ENCODE measurements at regions not wholly inside any gene's neighbourhood (a gene's known extent, or its start where the extent isn't known, plus 50 kb on each side); places are given as distances from the start of the nearest gene placed in this dataset.

DNA sequence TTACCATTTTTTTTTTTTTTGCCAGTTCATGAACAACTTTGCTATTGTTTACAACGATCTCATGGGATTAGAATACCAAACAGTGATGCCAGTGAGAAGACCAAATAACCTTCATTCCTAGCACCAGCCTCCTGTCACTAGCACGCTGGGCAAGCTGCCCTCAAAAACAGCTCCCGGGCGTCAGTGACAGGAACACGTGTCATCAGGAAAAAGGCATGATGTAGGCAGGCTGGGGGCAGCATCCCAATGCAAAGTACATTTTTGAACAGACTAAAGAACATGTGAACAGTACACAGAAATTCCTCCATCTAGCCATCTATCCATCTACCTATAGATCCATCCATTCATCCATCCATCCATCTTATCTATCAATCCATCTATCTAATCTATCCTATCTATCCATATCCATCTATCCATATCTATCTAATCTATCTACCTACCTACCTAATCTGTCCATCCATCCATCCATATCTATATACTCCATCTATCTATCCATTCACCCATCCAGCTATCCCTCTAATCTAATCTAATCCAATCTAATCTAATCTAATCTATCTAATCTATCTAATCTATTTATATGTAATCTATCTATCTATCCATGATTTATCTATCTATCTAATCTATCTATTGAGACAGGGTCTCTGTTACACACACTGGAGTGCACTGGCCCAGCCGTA is 378.5 kb downstream of the SHANK2 start:
- Histone ChIP-seq H3K27me3 (ENCODE audit: control insufficient read depth in 4 of 4, insufficient read depth in 4 of 4, low read length in 3 of 4) (no peaks in the 10 kb centered on the region), H3K4me3 (ENCODE audit: low read depth in 1 of 3, low read length in 3 of 3) (no peak overlapping the region), H3K36me3 (ENCODE audit: control insufficient read depth in 4 of 4, insufficient read depth in 3 of 4, low read depth in 1 of 4, low read length in 3 of 4) (no peaks in the 10 kb centered on the region), H3K9me3 (ENCODE audit: control insufficient read depth in 4 of 4, low read length in 3 of 4) (no peaks in the 10 kb centered on the region), H3K9ac (ENCODE audit: low read depth in 1 of 2, low read length in 2 of 2) (no peak overlapping the region), H3K27ac (ENCODE audit: low read depth in 1 of 2, low read length in 2 of 2) (no peak overlapping the region), H3K4me1 (ENCODE audit: control insufficient read depth in 4 of 4, insufficient read depth in 4 of 4, low read length in 3 of 4) (no peaks in the 10 kb centered on the region)
- TF ChIP-seq HNF4G (IDR thresholded peaks at IDR 0.05), result no peak
- TF ChIP-seq NR2F2 (IDR thresholded peaks at IDR 0.05), result no peak
- TF ChIP-seq, protein P1, sequence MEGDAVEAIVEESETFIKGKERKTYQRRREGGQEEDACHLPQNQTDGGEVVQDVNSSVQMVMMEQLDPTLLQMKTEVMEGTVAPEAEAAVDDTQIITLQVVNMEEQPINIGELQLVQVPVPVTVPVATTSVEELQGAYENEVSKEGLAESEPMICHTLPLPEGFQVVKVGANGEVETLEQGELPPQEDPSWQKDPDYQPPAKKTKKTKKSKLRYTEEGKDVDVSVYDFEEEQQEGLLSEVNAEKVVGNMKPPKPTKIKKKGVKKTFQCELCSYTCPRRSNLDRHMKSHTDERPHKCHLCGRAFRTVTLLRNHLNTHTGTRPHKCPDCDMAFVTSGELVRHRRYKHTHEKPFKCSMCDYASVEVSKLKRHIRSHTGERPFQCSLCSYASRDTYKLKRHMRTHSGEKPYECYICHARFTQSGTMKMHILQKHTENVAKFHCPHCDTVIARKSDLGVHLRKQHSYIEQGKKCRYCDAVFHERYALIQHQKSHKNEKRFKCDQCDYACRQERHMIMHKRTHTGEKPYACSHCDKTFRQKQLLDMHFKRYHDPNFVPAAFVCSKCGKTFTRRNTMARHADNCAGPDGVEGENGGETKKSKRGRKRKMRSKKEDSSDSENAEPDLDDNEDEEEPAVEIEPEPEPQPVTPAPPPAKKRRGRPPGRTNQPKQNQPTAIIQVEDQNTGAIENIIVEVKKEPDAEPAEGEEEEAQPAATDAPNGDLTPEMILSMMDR (IDR thresholded peaks at IDR 0.05; ENCODE audit: low read depth, low read length, missing input control), result no peak
- no peak for TF ChIP-seq YY1 (IDR thresholded peaks at IDR 0.05)
- TF ChIP-seq, protein P2, sequence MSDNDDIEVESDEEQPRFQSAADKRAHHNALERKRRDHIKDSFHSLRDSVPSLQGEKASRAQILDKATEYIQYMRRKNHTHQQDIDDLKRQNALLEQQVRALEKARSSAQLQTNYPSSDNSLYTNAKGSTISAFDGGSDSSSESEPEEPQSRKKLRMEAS (IDR thresholded peaks at IDR 0.05), result no peak
- no peak for TF ChIP-seq GABPA (IDR thresholded peaks at IDR 0.05 in 1 of 2, conservative IDR thresholded peaks at IDR 0.05 in 1 of 2)
- TF ChIP-seq SP1 (IDR thresholded peaks at IDR 0.05), result no peak
- 86% methylated on average over 6 of the region's 6 CpGs for WGBS
- no peak for DNase-seq (ENCODE audit: low spot score)

DNA sequence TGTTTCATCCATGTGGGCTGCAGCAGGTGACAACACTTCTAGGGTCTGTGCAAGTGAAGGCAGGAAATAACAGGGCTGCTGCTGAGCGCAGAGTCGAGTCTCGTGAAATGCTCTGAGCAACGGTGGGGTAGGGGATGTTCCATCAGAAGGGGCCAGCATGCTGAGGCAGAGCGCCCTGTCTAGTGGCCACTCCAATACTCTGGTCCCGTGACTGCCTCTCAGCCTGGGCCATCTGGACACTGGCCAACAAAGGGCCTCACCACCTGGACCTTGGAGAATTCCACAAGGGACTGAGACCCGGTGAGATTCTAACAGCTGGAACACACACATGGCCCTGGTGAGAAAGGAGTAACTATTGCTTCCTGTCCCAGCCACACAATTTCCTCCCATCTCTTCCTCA is 375.7 kb downstream of the SHANK2 start:
- TF ChIP-seq NR2F2 (IDR thresholded peaks at IDR 0.05), result no peak
- TF ChIP-seq, protein P3, sequence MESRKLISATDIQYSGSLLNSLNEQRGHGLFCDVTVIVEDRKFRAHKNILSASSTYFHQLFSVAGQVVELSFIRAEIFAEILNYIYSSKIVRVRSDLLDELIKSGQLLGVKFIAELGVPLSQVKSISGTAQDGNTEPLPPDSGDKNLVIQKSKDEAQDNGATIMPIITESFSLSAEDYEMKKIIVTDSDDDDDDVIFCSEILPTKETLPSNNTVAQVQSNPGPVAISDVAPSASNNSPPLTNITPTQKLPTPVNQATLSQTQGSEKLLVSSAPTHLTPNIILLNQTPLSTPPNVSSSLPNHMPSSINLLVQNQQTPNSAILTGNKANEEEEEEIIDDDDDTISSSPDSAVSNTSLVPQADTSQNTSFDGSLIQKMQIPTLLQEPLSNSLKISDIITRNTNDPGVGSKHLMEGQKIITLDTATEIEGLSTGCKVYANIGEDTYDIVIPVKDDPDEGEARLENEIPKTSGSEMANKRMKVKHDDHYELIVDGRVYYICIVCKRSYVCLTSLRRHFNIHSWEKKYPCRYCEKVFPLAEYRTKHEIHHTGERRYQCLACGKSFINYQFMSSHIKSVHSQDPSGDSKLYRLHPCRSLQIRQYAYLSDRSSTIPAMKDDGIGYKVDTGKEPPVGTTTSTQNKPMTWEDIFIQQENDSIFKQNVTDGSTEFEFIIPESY (IDR thresholded peaks at IDR 0.05), result no peak
- H3K27me3 ChIP-seq (ENCODE audit: control insufficient read depth in 4 of 4, insufficient read depth in 4 of 4, low read length in 3 of 4), result no peaks in the 10 kb centered on the region
- H3K4me1 ChIP-seq (ENCODE audit: control insufficient read depth in 4 of 4, insufficient read depth in 4 of 4, low read length in 3 of 4), result no peaks in the 10 kb centered on the region
- 76% methylated on average over 7 of the region's 7 CpGs for WGBS
- H3K27ac ChIP-seq (ENCODE audit: low read depth in 1 of 2, low read length in 2 of 2), result no peak overlapping the region
- DNase-seq (ENCODE audit: low spot score), result no peak
- no peaks in the 10 kb centered on the region for H3K9me3 ChIP-seq (ENCODE audit: control insufficient read depth in 4 of 4, low read length in 3 of 4)
- H3K36me3 ChIP-seq (ENCODE audit: control insufficient read depth in 4 of 4, insufficient read depth in 3 of 4, low read depth in 1 of 4, low read length in 3 of 4), result peaks cover 0 to 3% (median 0%) of the 10 kb centered on the region in 4 donors
- no peak overlapping the region for H3K4me3 ChIP-seq (ENCODE audit: low read depth in 1 of 3, low read length in 3 of 3)
- no peak overlapping the region for H3K9ac ChIP-seq (ENCODE audit: low read depth in 1 of 2, low read length in 2 of 2)

DNA sequence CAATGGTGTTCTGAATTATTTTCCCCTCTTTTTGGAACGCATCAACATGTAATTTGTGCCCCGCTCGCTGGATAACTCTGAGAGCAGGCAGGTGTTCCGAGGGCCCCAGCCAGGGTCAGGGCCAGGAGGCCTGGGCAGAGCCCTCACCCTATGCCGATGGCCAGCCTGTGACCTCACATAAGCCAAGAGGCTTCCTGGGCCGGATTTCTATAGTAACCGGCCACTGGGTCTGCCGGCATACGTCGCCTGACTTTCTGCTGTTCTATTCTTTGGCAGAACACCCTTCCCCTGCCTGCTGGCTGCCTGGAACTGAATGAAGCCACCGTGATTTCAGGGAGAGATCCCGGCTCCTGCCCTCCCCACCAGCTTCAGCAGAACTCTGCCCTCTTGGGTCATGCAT is 375.2 kb downstream of the SHANK2 start:
- Histone ChIP-seq H3K4me3 (ENCODE audit: low read depth in 1 of 3, low read length in 3 of 3) (no peak overlapping the region), H3K36me3 (ENCODE audit: control insufficient read depth in 4 of 4, insufficient read depth in 3 of 4, low read depth in 1 of 4, low read length in 3 of 4) (peaks cover 0 to 3% (median 0%) of the 10 kb centered on the region in 4 donors), H3K27me3 (ENCODE audit: control insufficient read depth in 4 of 4, insufficient read depth in 4 of 4, low read length in 3 of 4) (no peaks in the 10 kb centered on the region), H3K9ac (ENCODE audit: low read depth in 1 of 2, low read length in 2 of 2) (no peak overlapping the region), H3K27ac (ENCODE audit: low read depth in 1 of 2, low read length in 2 of 2) (no peak overlapping the region), H3K9me3 (ENCODE audit: control insufficient read depth in 4 of 4, low read length in 3 of 4) (no peaks in the 10 kb centered on the region), H3K4me1 (ENCODE audit: control insufficient read depth in 4 of 4, insufficient read depth in 4 of 4, low read length in 3 of 4) (no peaks in the 10 kb centered on the region)
- no peak for TF ChIP-seq RXRA (IDR thresholded peaks at IDR 0.05)
- no peak for TF ChIP-seq HNF4A (conservative IDR thresholded peaks at IDR 0.05)
- DNase-seq (ENCODE audit: low spot score), result no peak
- 89% methylated on average over 12 of the region's 12 CpGs for WGBS

Measured in liver (tissue), 8 donors.